ENCODE measurements at regions not wholly inside any gene's neighbourhood (a gene's known extent, or its start where the extent isn't known, plus 50 kb on each side); places are given as distances from the start of the nearest gene placed in this dataset.

DNA sequence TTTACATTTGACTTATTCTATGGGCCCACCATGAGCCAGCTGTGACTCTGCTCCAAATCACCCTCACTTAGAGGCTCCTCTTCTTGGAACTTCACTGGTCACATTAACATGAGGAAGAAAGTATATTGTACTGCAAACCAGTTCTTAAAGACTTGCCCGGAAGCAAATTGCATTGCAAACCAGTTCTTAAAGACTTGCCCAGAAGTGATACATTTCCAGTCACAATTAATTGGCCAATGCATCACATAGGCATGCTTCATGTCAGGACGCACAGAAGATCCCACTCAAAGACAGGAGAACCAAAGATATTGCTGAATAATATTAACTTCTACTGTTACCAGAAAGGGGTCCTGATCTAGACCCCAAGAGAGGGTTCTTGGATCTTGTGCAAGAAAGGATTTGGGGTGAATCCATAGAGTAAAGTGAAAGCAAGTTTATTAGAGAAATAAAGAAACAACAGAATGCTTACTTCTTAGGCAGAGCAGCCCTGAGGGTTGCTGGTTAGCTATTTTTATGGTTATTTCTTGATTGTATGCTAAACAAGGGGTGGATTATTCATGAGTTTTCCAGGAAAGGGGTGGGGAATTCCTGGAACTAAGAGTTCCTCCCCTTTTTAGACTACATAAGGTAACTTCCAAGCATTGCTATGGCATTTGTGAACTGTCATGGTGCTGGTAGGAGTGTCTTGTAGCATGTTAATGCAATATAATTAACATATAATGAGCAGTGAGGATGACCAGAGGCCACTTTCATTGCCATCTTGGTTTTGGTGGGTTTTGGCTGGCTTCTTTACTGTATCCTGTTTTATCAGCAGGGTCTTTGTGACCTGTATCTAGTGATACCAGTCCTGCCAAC lies 54.6 kb upstream of the HCCS start:
- Histone ChIP-seq H2BK120ac (ENCODE audit: insufficient read depth, low read length, poor library complexity) (no peak overlapping the region), H3K9ac (ENCODE audit: low read length) (no peak overlapping the region), H3K4me1 (ENCODE audit: control insufficient read depth in 1 of 2, insufficient read depth in 2 of 2, low read length in 2 of 2) (no peaks in the 10 kb centered on the region), H3K4me2 (ENCODE audit: low read length) (no peak overlapping the region), H3K79me1 (ENCODE audit: low read length) (no peaks in the 10 kb centered on the region), H3K79me2 (ENCODE audit: control insufficient read depth, insufficient read depth, low read length, poor library complexity) (no peaks in the 10 kb centered on the region), H3K18ac (ENCODE audit: low read length) (no peak overlapping the region), H3K36me3 (ENCODE audit: control insufficient read depth in 1 of 2, insufficient read depth in 2 of 2, low read length in 2 of 2) (no peaks in the 10 kb centered on the region), H4K91ac (ENCODE audit: low read depth, low read length) (no peak overlapping the region), H3K23ac (ENCODE audit: low read length) (no peak overlapping the region), H3K4me3 (ENCODE audit: low read depth, low read length) (no peak overlapping the region), H2BK12ac (ENCODE audit: low read length) (no peak overlapping the region), H4K12ac (ENCODE audit: low read depth, low read length) (no peak overlapping the region), H2AFZ (ENCODE audit: insufficient read depth, low read length, poor library complexity) (no peak overlapping the region), H3K9me3 (ENCODE audit: insufficient read depth, low read depth, low read length) (no peaks in the 10 kb centered on the region), H2BK5ac (ENCODE audit: low read depth, low read length, poor library complexity) (no peak overlapping the region), H3K14ac (ENCODE audit: low read length) (no peak overlapping the region), H4K8ac (ENCODE audit: low read depth, low read length) (no peak overlapping the region), H3K4ac (ENCODE audit: low read depth, low read length) (no peak overlapping the region), H2AK5ac (ENCODE audit: low read length) (no peak overlapping the region), H3K27me3 (ENCODE audit: insufficient read depth, low read length) (no peaks in the 10 kb centered on the region), H3K27ac (ENCODE audit: low read depth, low read length) (no peak overlapping the region)
- WGBS (ENCODE audit: extremely low coverage, insufficient coverage, insufficient read length) = no CpG with 5 or more reads among the region's 2 CpGs
- DNase-seq = peak in 1 of 2 donors; percentile 3

DNA sequence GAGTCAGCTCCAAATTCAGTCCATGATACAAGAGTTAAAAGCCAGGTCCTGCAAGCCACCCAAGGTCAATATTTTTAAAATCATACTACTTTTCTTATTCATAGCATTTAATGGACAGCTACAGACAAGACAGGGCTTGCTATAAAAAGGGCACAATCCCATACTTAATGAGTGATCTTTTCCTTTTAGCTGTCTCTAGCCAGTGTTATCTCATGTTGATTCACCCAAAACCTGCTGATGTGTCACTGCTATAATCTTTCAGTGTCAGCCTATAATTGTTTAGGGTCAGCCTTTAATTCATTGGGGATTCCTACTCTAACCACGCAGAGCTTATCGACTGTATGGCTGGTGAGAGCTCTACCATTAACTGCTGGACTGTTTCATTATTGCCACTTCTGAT lies 51.2 kb upstream of the HCCS start:
- no peaks in the 10 kb centered on the region for H3K79me2 ChIP-seq (ENCODE audit: control insufficient read depth, insufficient read depth, low read length, poor library complexity)
- no CpG with 5 or more reads among the region's 2 CpGs for WGBS (ENCODE audit: extremely low coverage, insufficient coverage, insufficient read length)
- no peak overlapping the region for H3K18ac ChIP-seq (ENCODE audit: low read length)

More for the DNA sequence above, 51.2 kb upstream of the HCCS start:
- H4K12ac ChIP-seq (ENCODE audit: low read depth, low read length) = no peak overlapping the region
- H2BK12ac ChIP-seq (ENCODE audit: low read length) = no peak overlapping the region
- H3K27me3 ChIP-seq (ENCODE audit: insufficient read depth, low read length) = no peaks in the 10 kb centered on the region
- H4K91ac ChIP-seq (ENCODE audit: low read depth, low read length) = no peak overlapping the region
- no peak overlapping the region for H2BK120ac ChIP-seq (ENCODE audit: insufficient read depth, low read length, poor library complexity)
- H3K9ac ChIP-seq (ENCODE audit: low read length) = no peak overlapping the region
- H3K14ac ChIP-seq (ENCODE audit: low read length) = no peak overlapping the region
- H2BK5ac ChIP-seq (ENCODE audit: low read depth, low read length, poor library complexity) = no peak overlapping the region
- no peak overlapping the region for H2AFZ ChIP-seq (ENCODE audit: insufficient read depth, low read length, poor library complexity)
- no peak for DNase-seq
- H3K79me1 ChIP-seq (ENCODE audit: low read length) = no peaks in the 10 kb centered on the region
- H3K4me1 ChIP-seq (ENCODE audit: control insufficient read depth in 1 of 2, insufficient read depth in 2 of 2, low read length in 2 of 2) = peaks cover 0 to 2% of the 10 kb centered on the region in 2 experiments
- H4K8ac ChIP-seq (ENCODE audit: low read depth, low read length) = no peak overlapping the region
- H3K36me3 ChIP-seq (ENCODE audit: control insufficient read depth in 1 of 2, insufficient read depth in 2 of 2, low read length in 2 of 2) = no peaks in the 10 kb centered on the region
- H3K4me3 ChIP-seq (ENCODE audit: low read depth, low read length) = no peak overlapping the region
- H3K23ac ChIP-seq (ENCODE audit: low read length) = no peak overlapping the region
- no peak overlapping the region for H3K4me2 ChIP-seq (ENCODE audit: low read length)
- H3K27ac ChIP-seq (ENCODE audit: low read depth, low read length) = no peak overlapping the region
- H3K4ac ChIP-seq (ENCODE audit: low read depth, low read length) = no peak overlapping the region
- no peaks in the 10 kb centered on the region for H3K9me3 ChIP-seq (ENCODE audit: insufficient read depth, low read depth, low read length)
- H2AK5ac ChIP-seq (ENCODE audit: low read length) = no peak overlapping the region

Data from trophoblast cell (in vitro differentiated cells and primary cell).